ENCODE measurements at regions not wholly inside any gene's neighbourhood (a gene's known extent, or its start where the extent isn't known, plus 50 kb on each side); places are given as distances from the start of the nearest gene placed in this dataset.

DNA sequence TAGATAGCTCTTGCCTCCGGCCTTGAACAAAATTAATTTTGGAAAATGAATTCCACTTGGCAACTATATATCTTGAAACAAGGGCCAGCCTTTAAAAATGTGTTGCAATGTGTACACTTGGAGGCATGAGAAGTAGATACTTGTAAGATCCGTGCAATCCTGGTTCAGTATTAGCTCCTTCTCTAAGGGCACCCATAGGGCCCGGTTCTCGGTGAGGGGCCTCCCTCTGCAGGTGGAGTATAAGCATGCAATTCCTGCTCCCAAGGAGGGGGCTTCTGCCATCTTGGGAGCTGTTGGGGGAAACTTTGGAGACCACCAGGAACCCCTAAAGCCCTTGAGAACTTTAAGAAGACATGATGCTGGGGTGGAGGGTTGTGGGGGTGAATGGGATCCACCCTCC lies 388.7 kb upstream of the RGMA start:
- no peak for TF ChIP-seq POLR2A (IDR thresholded peaks at IDR 0.05; ENCODE audit: low read length)
- no peak for TF ChIP-seq GATA1 (IDR thresholded peaks at IDR 0.05; ENCODE audit: low read depth, low read length)

Measured in erythroblast (primary cell).